GM12875 (cell line): ENCODE measurements at regions not wholly inside any gene's neighbourhood (a gene's known extent, or its start where the extent isn't known, plus 50 kb on each side); places are given as distances from the start of the nearest gene placed in this dataset.

Experiments
- H3K4me3 ChIP-seq: one replicate; pipeline ENCODE4 v1.5.1; 2011; ENCODE audit warnings: low read depth, low read length, control low read depth
- CTCF ChIP-seq: IDR thresholded peaks from 2 replicates; pipeline ENCODE4 v1.5.1; 2011; ENCODE audit warnings: low read depth, mild to moderate bottlenecking, control low read depth, inconsistent platforms, low read length, moderate library complexity, borderline replicate concordance; ENCODE audit not compliant: insufficient read depth

GRCh38 chr3:132838477-132838876 lies 116.3 kb upstream of the NPHP3 start:
- no peak for TF ChIP-seq CTCF
- no peak overlapping the region for H3K4me3 ChIP-seq

- no peak for TF ChIP-seq CTCF
- H3K4me3 ChIP-seq = no peak overlapping the region
Observed at GRCh38 chr3:132837615-132838014, 115.4 kb upstream of the NPHP3 start.

- H3K4me3 ChIP-seq = no peak overlapping the region
- TF ChIP-seq CTCF = no peak
Observed at GRCh38 chr3:132834356-132834755, 112.1 kb upstream of the NPHP3 start.

- H3K4me3 ChIP-seq = no peak overlapping the region
- TF ChIP-seq CTCF = no peak
Observed at GRCh38 chr3:132829101-132829500, 106.9 kb upstream of the NPHP3 start.

- no peak overlapping the region for H3K4me3 ChIP-seq
- no peak for TF ChIP-seq CTCF
Observed at GRCh38 chr3:132822837-132823236, 100.6 kb upstream of the NPHP3 start.

- TF ChIP-seq CTCF = no peak
Observed at GRCh38 chr3:132822266-132822665, 100.1 kb upstream of the NPHP3 start.

GRCh38 chr3:132821314-132821713 lies 99.1 kb upstream of the NPHP3 start:
- no peak overlapping the region for H3K4me3 ChIP-seq
- TF ChIP-seq CTCF = no peak

More at GRCh38 chr3:132822266-132822665, 100.1 kb upstream of the NPHP3 start:
- no peak overlapping the region for H3K4me3 ChIP-seq
